SK-N-SH (cell line): ENCODE measurements at regions not wholly inside any gene's neighbourhood (a gene's known extent, or its start where the extent isn't known, plus 50 kb on each side); places are given as distances from the start of the nearest gene placed in this dataset.
"Not testable (repeated sequence)": the region's sequence is repeated elsewhere in the genome, so short reads cannot be mapped to it uniquely, and the experiment has no call there.

Experiments used
- CHD2 ChIP-seq: fragments of 150-350 bp; IDR thresholded peaks from 2 replicates; pipeline ENCODE4 v1.6.1; 2018; ENCODE audit warnings: low read length; ENCODE audit not compliant: partially characterized antibody
- EP300 ChIP-seq, 2 experiments: IDR thresholded peaks; 2 replicates each; pipeline versions ENCODE4 v1.4.0 to v1.6.1; 2012; ENCODE audit warnings: borderline replicate concordance in 1 of 2, low read depth in 1 of 2, low read length in 1 of 2
- EZH2phosphoT487 ChIP-seq: fragments of 200-600 bp; sonication (generic); IDR thresholded peaks from 2 replicates; pipeline ENCODE4 v1.6.1; 2017; ENCODE audit warnings: low read depth, mixed run types, mild to moderate bottlenecking, antibody characterized with exemption, moderate library complexity, borderline replicate concordance
- FOXM1 ChIP-seq: IDR thresholded peaks from 2 replicates; pipeline ENCODE4 v1.4.0; 2012; ENCODE audit warnings: low read depth, mild to moderate bottlenecking
- JUND ChIP-seq: IDR thresholded peaks from 2 replicates; pipeline ENCODE4 v1.4.0; 2012
- NFIC ChIP-seq: IDR thresholded peaks from 2 replicates; pipeline ENCODE4 v1.4.0; 2012; ENCODE audit warnings: borderline replicate concordance
- RAD21 ChIP-seq: IDR thresholded peaks from 2 replicates; pipeline ENCODE4 v1.6.1; 2012; ENCODE audit warnings: mild to moderate bottlenecking, low read length
- RXRA ChIP-seq: IDR thresholded peaks from 2 replicates; pipeline ENCODE4 v1.4.0; 2012; ENCODE audit warnings: low read depth, mild to moderate bottlenecking, borderline replicate concordance
- SMC3 ChIP-seq: IDR thresholded peaks from 2 replicates; pipeline ENCODE4 v1.6.1; 2012; ENCODE audit warnings: low read depth, low read length, improper control_type of control experiment
- TF ChIP-seq, protein P1 (sequence below): fragments of 200-600 bp; sonication (generic); IDR thresholded peaks from 2 replicates; pipeline ENCODE4 v1.6.1; 2017; ENCODE audit warnings: antibody characterized with exemption, mild to moderate bottlenecking, moderate library complexity
- TF ChIP-seq, protein P2 (sequence below): IDR thresholded peaks from 2 replicates; pipeline ENCODE4 v1.4.0; 2012; ENCODE audit warnings: low read depth, borderline replicate concordance
- TF ChIP-seq, protein P3 (sequence below): IDR thresholded peaks from 2 replicates; pipeline ENCODE4 v1.4.0; 2012; ENCODE audit warnings: low read depth, borderline replicate concordance
- TF ChIP-seq, protein P4 (sequence below): IDR thresholded peaks from 2 replicates; pipeline ENCODE4 v1.6.1; 2012; ENCODE audit warnings: mild to moderate bottlenecking, low read depth, low read length, moderate library complexity

DNA sequence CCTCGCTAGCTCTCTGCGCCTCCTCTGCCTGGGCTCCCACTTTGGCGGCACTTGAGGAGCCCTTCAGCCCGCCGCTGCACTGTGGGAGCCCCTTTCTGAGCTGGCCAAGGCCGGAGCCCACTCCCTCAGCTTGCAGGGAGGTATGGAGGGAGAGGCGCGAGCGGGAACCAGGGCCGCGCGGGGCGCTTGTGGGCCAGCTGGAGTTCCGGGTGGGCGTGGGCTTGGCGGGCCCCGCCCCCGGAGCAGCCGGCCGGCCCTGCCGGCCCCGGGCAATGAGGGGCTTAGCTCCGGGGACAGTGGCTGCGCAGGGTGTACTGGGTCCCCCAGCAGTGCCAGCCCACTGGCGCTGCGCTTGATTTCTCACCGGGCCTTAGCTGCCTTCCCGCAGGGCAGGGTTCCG lies 203.3 kb upstream of the GRM3 start:
- not testable (repeated sequence) for TF ChIP-seq NFIC; JUND; EZH2phosphoT487; CHD2; FOXM1; SMC3; RAD21; RXRA; EP300 (IDR thresholded peaks at IDR 0.05; ENCODE audit: borderline replicate concordance in 1 of 2, low read depth in 1 of 2, low read length in 1 of 2)
- TF ChIP-seq, protein P1, sequence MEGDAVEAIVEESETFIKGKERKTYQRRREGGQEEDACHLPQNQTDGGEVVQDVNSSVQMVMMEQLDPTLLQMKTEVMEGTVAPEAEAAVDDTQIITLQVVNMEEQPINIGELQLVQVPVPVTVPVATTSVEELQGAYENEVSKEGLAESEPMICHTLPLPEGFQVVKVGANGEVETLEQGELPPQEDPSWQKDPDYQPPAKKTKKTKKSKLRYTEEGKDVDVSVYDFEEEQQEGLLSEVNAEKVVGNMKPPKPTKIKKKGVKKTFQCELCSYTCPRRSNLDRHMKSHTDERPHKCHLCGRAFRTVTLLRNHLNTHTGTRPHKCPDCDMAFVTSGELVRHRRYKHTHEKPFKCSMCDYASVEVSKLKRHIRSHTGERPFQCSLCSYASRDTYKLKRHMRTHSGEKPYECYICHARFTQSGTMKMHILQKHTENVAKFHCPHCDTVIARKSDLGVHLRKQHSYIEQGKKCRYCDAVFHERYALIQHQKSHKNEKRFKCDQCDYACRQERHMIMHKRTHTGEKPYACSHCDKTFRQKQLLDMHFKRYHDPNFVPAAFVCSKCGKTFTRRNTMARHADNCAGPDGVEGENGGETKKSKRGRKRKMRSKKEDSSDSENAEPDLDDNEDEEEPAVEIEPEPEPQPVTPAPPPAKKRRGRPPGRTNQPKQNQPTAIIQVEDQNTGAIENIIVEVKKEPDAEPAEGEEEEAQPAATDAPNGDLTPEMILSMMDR = not testable (repeated sequence)
- TF ChIP-seq, protein P2, sequence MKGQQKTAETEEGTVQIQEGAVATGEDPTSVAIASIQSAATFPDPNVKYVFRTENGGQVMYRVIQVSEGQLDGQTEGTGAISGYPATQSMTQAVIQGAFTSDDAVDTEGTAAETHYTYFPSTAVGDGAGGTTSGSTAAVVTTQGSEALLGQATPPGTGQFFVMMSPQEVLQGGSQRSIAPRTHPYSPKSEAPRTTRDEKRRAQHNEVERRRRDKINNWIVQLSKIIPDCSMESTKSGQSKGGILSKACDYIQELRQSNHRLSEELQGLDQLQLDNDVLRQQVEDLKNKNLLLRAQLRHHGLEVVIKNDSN = not testable (repeated sequence)
- TF ChIP-seq, protein P3, sequence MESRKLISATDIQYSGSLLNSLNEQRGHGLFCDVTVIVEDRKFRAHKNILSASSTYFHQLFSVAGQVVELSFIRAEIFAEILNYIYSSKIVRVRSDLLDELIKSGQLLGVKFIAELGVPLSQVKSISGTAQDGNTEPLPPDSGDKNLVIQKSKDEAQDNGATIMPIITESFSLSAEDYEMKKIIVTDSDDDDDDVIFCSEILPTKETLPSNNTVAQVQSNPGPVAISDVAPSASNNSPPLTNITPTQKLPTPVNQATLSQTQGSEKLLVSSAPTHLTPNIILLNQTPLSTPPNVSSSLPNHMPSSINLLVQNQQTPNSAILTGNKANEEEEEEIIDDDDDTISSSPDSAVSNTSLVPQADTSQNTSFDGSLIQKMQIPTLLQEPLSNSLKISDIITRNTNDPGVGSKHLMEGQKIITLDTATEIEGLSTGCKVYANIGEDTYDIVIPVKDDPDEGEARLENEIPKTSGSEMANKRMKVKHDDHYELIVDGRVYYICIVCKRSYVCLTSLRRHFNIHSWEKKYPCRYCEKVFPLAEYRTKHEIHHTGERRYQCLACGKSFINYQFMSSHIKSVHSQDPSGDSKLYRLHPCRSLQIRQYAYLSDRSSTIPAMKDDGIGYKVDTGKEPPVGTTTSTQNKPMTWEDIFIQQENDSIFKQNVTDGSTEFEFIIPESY = not testable (repeated sequence)
- TF ChIP-seq, protein P4, sequence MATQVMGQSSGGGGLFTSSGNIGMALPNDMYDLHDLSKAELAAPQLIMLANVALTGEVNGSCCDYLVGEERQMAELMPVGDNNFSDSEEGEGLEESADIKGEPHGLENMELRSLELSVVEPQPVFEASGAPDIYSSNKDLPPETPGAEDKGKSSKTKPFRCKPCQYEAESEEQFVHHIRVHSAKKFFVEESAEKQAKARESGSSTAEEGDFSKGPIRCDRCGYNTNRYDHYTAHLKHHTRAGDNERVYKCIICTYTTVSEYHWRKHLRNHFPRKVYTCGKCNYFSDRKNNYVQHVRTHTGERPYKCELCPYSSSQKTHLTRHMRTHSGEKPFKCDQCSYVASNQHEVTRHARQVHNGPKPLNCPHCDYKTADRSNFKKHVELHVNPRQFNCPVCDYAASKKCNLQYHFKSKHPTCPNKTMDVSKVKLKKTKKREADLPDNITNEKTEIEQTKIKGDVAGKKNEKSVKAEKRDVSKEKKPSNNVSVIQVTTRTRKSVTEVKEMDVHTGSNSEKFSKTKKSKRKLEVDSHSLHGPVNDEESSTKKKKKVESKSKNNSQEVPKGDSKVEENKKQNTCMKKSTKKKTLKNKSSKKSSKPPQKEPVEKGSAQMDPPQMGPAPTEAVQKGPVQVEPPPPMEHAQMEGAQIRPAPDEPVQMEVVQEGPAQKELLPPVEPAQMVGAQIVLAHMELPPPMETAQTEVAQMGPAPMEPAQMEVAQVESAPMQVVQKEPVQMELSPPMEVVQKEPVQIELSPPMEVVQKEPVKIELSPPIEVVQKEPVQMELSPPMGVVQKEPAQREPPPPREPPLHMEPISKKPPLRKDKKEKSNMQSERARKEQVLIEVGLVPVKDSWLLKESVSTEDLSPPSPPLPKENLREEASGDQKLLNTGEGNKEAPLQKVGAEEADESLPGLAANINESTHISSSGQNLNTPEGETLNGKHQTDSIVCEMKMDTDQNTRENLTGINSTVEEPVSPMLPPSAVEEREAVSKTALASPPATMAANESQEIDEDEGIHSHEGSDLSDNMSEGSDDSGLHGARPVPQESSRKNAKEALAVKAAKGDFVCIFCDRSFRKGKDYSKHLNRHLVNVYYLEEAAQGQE = not testable (repeated sequence)
